MM.1S (cell line): ENCODE measurements at regions not wholly inside any gene's neighbourhood (a gene's known extent, or its start where the extent isn't known, plus 50 kb on each side); places are given as distances from the start of the nearest gene placed in this dataset.
A peak's percentile ranks its signal among the peaks of the same experiment; 100 is the strongest.
"Not testable (repeated sequence)": the region's sequence is repeated elsewhere in the genome, so short reads cannot be mapped to it uniquely, and the experiment has no call there.

Experiments used
- DNase-seq: peaks from one replicate; pipeline ENCODE4 v3.0.0-alpha.2; 2015
- H2AFZ ChIP-seq: fragments of 300-600 bp; sonication (generic); 2 replicates; pipeline ENCODE4 v1.6.0; 2016; ENCODE audit warnings: antibody characterized with exemption, low read length
- H3F3A ChIP-seq: fragments of 300-600 bp; sonication (generic); 2 replicates; pipeline ENCODE4 v1.6.1; 2016; ENCODE audit warnings: mild to moderate bottlenecking, antibody characterized with exemption, low read length, moderate library complexity, mixed read lengths; ENCODE audit not compliant: insufficient read depth
- H3K27ac ChIP-seq: fragments of 300-600 bp; sonication (generic); 2 replicates; pipeline ENCODE4 v1.5.1; 2016; ENCODE audit warnings: mild to moderate bottlenecking, low read length
- H3K27me3 ChIP-seq: fragments of 300-600 bp; sonication (generic); replicated peaks from 2 replicates; pipeline ENCODE4 v1.6.0; 2016; ENCODE audit warnings: low read length; ENCODE audit not compliant: insufficient read depth
- H3K36me3 ChIP-seq: fragments of 300-600 bp; sonication (generic); replicated peaks from 2 replicates; pipeline ENCODE4 v1.6.1; 2016; ENCODE audit warnings: mild to moderate bottlenecking, low read length, mixed read lengths; ENCODE audit not compliant: insufficient read depth
- H3K4me1 ChIP-seq: fragments of 300-600 bp; sonication (generic); 2 replicates; pipeline ENCODE4 v1.6.1; 2016; ENCODE audit warnings: low read length, mixed read lengths
- H3K4me2 ChIP-seq: fragments of 300-600 bp; sonication (generic); 2 replicates; pipeline ENCODE4 v1.6.0; 2016; ENCODE audit warnings: low read depth, low read length
- H3K4me3 ChIP-seq: fragments of 300-600 bp; sonication (generic); 2 replicates; pipeline ENCODE4 v1.5.1; 2016; ENCODE audit warnings: low read length, mixed read lengths
- H3K79me2 ChIP-seq: fragments of 300-600 bp; sonication (generic); 2 replicates; pipeline ENCODE4 v1.6.1; 2016; ENCODE audit warnings: mixed run types, low read length, mixed read lengths
- H3K9ac ChIP-seq: fragments of 300-600 bp; sonication (generic); 2 replicates; pipeline ENCODE4 v1.6.1; 2016; ENCODE audit warnings: low read length, mixed read lengths
- H3K9me2 ChIP-seq: fragments of 300-600 bp; sonication (generic); replicated peaks from 2 replicates; pipeline ENCODE4 v1.6.1; 2016; ENCODE audit warnings: mild to moderate bottlenecking, low read length, mixed read lengths; ENCODE audit not compliant: insufficient read depth
- H3K9me3 ChIP-seq: fragments of 300-600 bp; sonication (generic); replicated peaks from 2 replicates; pipeline ENCODE4 v1.6.1; 2016; ENCODE audit warnings: mild to moderate bottlenecking, low read length, mixed read lengths; ENCODE audit not compliant: insufficient read depth
- H4K20me1 ChIP-seq: fragments of 300-600 bp; sonication (generic); 2 replicates; pipeline ENCODE4 v1.6.1; 2016; ENCODE audit warnings: mild to moderate bottlenecking, low read length, moderate library complexity, mixed read lengths; ENCODE audit not compliant: insufficient read depth
- EZH2 ChIP-seq: fragments of 300-600 bp; sonication (generic); optimal IDR thresholded peaks from 2 replicates; pipeline ENCODE3; 2017; ENCODE audit warnings: low read depth, mild to moderate bottlenecking, antibody characterized with exemption, low read length, mixed read lengths
- EZH2phosphoT487 ChIP-seq: fragments of 300-600 bp; sonication (generic); IDR thresholded peaks from 2 replicates; pipeline ENCODE4 v1.6.1; 2018; ENCODE audit warnings: antibody characterized with exemption, low read length
- TF ChIP-seq, protein P1 (sequence below): fragments of 300-600 bp; sonication (generic); IDR thresholded peaks from 2 replicates; pipeline ENCODE4 v1.5.1; 2016; ENCODE audit warnings: antibody characterized with exemption, low read length, mixed read lengths

DNA sequence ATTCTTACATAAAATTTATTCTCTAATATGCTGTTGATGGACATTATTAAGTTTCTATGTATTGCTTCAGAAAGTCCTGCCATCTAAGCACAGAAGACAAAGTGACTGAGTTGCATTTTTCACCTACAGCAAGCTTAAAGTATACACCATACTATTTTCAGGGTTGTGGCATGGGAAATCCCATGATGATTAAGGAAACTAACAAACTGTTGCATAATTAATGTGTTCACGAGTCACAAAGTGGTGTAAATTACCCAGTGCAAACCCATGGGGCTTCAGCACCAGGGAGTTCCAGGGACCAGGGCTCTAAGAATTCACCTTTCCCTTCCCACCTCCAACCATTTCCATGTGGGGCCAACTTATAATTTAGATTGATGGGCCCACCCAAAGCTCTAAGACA, 81.9 kb upstream of the NR5A2 start:
- H3K27me3 ChIP-seq = peaks cover 49% of the 10 kb centered on the region
- H3K9ac ChIP-seq = no peak overlapping the region
- DNase-seq = no peak
- no peaks in the 10 kb centered on the region for H4K20me1 ChIP-seq
- no peak overlapping the region for H3K27ac ChIP-seq
- no peaks in the 10 kb centered on the region for H3K79me2 ChIP-seq
- H3K4me3 ChIP-seq = no peak overlapping the region
- no peaks in the 10 kb centered on the region for H3K36me3 ChIP-seq
- no peak overlapping the region for H3K4me2 ChIP-seq
- peaks cover 21% of the 10 kb centered on the region for H3F3A ChIP-seq
- no peak overlapping the region for H2AFZ ChIP-seq
- H3K9me2 ChIP-seq = no peaks in the 10 kb centered on the region
- H3K4me1 ChIP-seq = peaks cover 16% of the 10 kb centered on the region
- no peaks in the 10 kb centered on the region for H3K9me3 ChIP-seq
- TF ChIP-seq EZH2phosphoT487 (no peak), EZH2 (no peak)
- TF ChIP-seq, protein P1, sequence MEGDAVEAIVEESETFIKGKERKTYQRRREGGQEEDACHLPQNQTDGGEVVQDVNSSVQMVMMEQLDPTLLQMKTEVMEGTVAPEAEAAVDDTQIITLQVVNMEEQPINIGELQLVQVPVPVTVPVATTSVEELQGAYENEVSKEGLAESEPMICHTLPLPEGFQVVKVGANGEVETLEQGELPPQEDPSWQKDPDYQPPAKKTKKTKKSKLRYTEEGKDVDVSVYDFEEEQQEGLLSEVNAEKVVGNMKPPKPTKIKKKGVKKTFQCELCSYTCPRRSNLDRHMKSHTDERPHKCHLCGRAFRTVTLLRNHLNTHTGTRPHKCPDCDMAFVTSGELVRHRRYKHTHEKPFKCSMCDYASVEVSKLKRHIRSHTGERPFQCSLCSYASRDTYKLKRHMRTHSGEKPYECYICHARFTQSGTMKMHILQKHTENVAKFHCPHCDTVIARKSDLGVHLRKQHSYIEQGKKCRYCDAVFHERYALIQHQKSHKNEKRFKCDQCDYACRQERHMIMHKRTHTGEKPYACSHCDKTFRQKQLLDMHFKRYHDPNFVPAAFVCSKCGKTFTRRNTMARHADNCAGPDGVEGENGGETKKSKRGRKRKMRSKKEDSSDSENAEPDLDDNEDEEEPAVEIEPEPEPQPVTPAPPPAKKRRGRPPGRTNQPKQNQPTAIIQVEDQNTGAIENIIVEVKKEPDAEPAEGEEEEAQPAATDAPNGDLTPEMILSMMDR = no peak

DNA sequence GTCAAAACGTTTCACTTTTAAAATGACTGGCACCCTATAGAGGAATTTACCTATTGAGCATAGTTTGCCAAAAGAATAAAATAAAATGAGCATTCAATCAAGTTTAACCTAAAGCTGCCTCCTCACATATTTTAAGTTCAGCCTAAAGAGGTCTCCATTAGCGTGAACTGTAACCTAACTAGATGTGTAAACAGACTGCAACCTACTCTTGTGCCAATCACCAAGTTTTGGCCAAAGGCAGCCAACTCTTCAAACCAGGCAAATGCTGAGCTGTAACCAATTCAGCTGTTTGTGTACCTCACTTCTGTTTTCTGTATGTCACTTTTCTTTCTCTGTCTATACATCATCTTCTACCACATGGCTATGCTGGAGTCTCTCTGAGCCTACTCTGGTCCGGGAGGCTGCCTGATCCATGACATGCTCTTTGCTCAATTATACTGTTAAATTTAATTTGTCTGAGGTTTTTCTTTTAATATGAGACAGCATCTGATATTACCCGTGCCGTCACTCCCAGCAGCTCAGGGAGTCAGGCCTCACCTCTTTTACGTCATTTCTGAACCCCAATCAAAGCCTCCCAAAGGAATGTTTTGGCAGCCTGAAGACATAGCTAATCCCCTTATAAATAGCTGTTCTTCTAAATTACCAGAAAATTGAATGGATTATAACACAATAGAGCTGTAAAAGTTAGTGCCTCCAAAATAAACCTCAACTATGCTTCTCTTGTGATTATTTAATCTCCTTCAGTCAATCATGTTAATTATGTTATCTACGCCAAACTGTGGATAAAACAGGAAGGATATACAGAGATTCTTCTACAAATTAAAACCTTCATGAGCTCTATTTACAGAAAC, 81.0 kb upstream of the NR5A2 start:
- H3K9ac ChIP-seq = no peak overlapping the region
- H3K9me2 ChIP-seq = no peaks in the 10 kb centered on the region
- H3K4me3 ChIP-seq = no peak overlapping the region
- no peaks in the 10 kb centered on the region for H3K36me3 ChIP-seq
- no peak overlapping the region for H3K27ac ChIP-seq
- no peaks in the 10 kb centered on the region for H3K79me2 ChIP-seq
- no peaks in the 10 kb centered on the region for H3K9me3 ChIP-seq
- TF ChIP-seq, protein P1 = no peak
- TF ChIP-seq EZH2phosphoT487 (no peak), EZH2 (no peak)
- peaks cover 11% of the 10 kb centered on the region for H3K4me1 ChIP-seq
- no peak for DNase-seq
- H3F3A ChIP-seq = peaks cover 15% of the 10 kb centered on the region
- H2AFZ ChIP-seq = no peak overlapping the region
- no peak overlapping the region for H3K4me2 ChIP-seq
- no peaks in the 10 kb centered on the region for H4K20me1 ChIP-seq
- H3K27me3 ChIP-seq = peaks cover 45% of the 10 kb centered on the region

DNA sequence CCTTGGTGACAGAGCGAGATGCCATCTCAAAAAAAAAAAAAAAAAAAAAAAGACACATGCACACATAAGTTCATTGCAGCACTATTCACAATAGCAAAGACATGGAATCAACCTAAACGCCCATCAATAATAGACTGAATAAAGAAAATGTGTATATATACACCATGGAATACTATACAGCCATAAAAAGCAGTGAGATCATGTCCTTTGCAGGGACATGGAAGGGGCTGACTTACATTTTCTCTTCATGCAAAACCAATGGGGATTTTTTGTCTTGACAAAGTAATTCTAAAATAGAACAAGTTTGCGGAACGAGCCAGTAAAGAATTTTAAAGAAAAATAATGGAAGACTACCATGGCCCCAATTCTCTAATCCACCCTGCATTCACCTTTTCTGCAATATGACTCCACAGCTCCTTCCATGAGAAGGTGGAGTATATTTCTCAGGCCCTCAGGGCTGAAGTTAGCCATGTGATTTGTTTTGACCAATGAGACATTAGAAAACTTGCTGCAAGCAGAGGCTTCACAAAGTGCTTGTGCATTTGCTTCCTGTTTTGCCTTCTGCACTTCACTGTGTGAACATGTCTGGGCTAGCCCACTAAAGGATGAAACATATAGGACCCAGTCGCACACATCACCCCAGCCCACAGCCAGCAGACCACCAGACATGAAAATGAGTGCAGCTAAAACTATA, 78.8 kb upstream of the NR5A2 start:
- Histone ChIP-seq H4K20me1 (no peaks in the 10 kb centered on the region), H3K79me2 (no peaks in the 10 kb centered on the region), H3K9me3 (no peaks in the 10 kb centered on the region), H3K4me3 (no peak overlapping the region), H3K27ac (no peak overlapping the region), H3K4me1 (no peaks in the 10 kb centered on the region), H3K9ac (no peak overlapping the region), H3K9me2 (no peaks in the 10 kb centered on the region), H2AFZ (no peak overlapping the region), H3K27me3 (peaks cover 32% of the 10 kb centered on the region), H3F3A (no peaks in the 10 kb centered on the region), H3K36me3 (no peaks in the 10 kb centered on the region), H3K4me2 (no peak overlapping the region)
- TF ChIP-seq EZH2phosphoT487 (no peak), EZH2 (no peak)
- TF ChIP-seq, protein P1 = no peak
- peak; percentile 21 for DNase-seq

DNA sequence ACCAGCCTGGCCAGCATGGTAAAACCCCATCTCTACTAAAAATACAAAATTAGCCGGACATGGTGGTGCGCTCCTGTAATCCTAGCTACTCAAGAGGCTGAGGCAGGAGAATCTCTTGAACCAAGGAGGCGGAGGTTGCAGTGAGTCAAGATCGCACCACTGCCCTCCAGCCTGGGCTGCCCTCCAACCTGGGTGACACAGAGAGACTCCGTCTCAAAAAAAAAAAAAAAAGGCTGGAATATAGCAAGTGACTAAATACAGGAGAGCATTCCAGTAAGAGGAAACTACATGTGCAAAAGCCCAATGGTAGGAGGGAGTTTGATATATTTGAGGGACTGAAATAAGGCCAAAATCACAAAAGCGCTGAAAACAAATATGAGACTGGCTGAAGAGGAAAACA, 76.5 kb upstream of the NR5A2 start:
- not testable (repeated sequence) for H3K79me2 ChIP-seq, H3K4me2 ChIP-seq, H3K4me1 ChIP-seq, H3K27ac ChIP-seq, H3K4me3 ChIP-seq, DNase-seq, H3K9ac ChIP-seq, H2AFZ ChIP-seq, H4K20me1 ChIP-seq, H3K9me3 ChIP-seq, H3F3A ChIP-seq, H3K9me2 ChIP-seq, H3K36me3 ChIP-seq
- peaks cover 12% of the 10 kb centered on the region for H3K27me3 ChIP-seq
